ENCODE measurements at regions not wholly inside any gene's neighbourhood (a gene's known extent, or its start where the extent isn't known, plus 50 kb on each side); places are given as distances from the start of the nearest gene placed in this dataset.

DNA sequence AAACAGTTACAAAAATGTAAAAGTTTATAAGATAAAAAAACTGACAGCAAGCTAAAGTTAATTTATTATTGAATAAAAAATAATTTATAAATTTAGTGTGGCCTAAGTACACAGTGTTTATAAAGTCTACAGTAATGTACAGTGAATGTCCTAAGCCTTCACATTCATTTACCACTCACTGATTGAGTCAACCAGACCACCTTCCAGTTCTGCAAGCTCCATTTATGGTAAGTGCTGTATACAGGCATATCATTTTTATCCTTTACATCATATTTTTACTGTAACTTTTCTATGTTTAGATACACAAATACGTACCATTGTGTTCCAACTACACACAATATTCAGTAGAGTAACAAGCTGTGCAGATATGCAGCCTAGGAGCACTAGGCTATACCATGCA lies 184.2 kb upstream of the LRATD1 start:
- peaks cover 0 to 6% of the 10 kb centered on the region in 2 donors for H3K9me3 ChIP-seq (ENCODE audit: control insufficient read depth in 2 of 2, low read length in 2 of 2)
- no peak overlapping the region for H3K4me3 ChIP-seq (ENCODE audit: low read length in 2 of 2)
- H3K4me1 ChIP-seq (ENCODE audit: control insufficient read depth, insufficient read depth, low read length) = no peaks in the 10 kb centered on the region
- H3K27ac ChIP-seq (ENCODE audit: low read length) = no peak overlapping the region
- no peak overlapping the region for H3K9ac ChIP-seq (ENCODE audit: low read length in 2 of 2)
- no peaks in the 10 kb centered on the region for H3K27me3 ChIP-seq (ENCODE audit: control insufficient read depth in 1 of 2, insufficient read depth in 2 of 2, low read length in 2 of 2)
- no peaks in the 10 kb centered on the region for H3K36me3 ChIP-seq (ENCODE audit: control insufficient read depth in 2 of 2, insufficient read depth in 2 of 2, low read length in 2 of 2)

DNA sequence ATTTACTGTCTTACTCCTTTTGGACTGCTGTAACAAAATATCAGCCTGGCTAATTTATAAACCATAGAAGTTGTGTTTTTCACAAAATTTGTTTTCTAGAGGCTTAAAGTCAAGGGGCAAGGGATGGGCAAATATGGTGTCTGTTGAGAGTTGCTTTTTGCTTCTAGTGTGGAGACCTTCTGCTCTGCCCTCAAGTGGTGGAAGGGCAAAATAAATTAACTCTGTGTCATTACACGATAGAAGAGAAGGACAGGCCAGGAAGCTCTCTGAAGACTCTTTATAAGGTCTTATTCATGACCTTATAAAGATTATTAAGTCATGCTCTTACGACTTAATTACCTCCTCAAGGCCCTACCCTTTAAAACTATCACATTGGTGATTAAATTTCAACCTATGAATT lies 181.2 kb upstream of the LRATD1 start:
- Histone ChIP-seq H3K4me3 (ENCODE audit: low read length in 2 of 2) (no peak overlapping the region), H3K27ac (ENCODE audit: low read length) (no peak overlapping the region), H3K27me3 (ENCODE audit: control insufficient read depth in 1 of 2, insufficient read depth in 2 of 2, low read length in 2 of 2) (no peaks in the 10 kb centered on the region), H3K9ac (ENCODE audit: low read length in 2 of 2) (no peak overlapping the region), H3K4me1 (ENCODE audit: control insufficient read depth, insufficient read depth, low read length) (no peaks in the 10 kb centered on the region), H3K36me3 (ENCODE audit: control insufficient read depth in 2 of 2, insufficient read depth in 2 of 2, low read length in 2 of 2) (no peaks in the 10 kb centered on the region), H3K9me3 (ENCODE audit: control insufficient read depth in 2 of 2, low read length in 2 of 2) (peaks cover 2 to 8% of the 10 kb centered on the region in 2 donors)

DNA sequence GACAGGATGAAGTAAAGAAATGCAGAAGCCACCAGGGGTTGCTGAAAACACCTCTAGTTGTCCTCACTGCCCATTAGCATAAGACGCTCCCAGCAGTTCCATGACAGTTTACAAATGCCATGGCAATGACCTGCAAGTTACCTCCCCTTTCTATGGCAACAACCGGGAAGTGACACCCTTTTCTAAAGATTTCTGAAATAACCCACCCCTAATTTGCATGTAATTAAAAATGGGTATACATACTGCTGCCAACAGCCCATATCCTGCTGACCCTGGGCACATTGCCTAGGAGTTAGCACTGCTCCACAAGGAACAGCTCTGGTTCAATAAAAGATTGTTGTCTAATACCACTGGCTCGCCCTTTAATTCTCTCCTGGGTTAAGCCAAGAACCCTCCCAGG lies 178.3 kb upstream of the LRATD1 start:
- Histone ChIP-seq H3K9ac (ENCODE audit: low read length in 2 of 2) (no peak overlapping the region), H3K9me3 (ENCODE audit: control insufficient read depth in 2 of 2, low read length in 2 of 2) (peaks cover 2 to 8% of the 10 kb centered on the region in 2 donors), H3K27ac (ENCODE audit: low read length) (no peak overlapping the region), H3K4me3 (ENCODE audit: low read length in 2 of 2) (no peak overlapping the region), H3K4me1 (ENCODE audit: control insufficient read depth, insufficient read depth, low read length) (no peaks in the 10 kb centered on the region), H3K27me3 (ENCODE audit: control insufficient read depth in 1 of 2, insufficient read depth in 2 of 2, low read length in 2 of 2) (no peaks in the 10 kb centered on the region), H3K36me3 (ENCODE audit: control insufficient read depth in 2 of 2, insufficient read depth in 2 of 2, low read length in 2 of 2) (no peaks in the 10 kb centered on the region)

DNA sequence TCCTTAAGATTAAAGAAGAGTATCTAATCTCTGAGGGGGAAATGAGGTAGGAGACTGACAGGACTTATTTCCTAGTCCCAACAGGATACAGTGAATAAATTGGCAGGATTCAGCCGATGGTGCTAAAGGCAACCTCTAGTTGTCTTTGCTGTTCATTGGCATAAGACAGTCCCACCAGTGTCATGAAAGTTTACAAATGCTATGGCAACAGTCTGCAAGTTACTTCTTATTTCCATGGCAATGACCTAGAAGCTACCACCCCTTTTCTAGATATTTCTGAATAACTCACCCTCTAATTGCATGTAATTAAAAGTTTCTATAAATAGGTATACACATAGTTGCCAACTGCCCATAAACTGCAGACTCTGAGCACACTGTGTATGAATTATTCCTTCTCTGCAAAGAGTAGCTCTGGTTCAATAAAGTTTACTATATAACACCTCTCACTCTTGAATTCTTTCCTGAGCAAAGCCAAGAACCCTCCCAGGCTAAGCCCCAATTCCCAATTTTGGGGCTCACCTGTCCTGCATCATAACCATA lies 172.7 kb upstream of the LRATD1 start:
- Histone ChIP-seq H3K27me3 (ENCODE audit: control insufficient read depth in 1 of 2, insufficient read depth in 2 of 2, low read length in 2 of 2) (no peaks in the 10 kb centered on the region), H3K36me3 (ENCODE audit: control insufficient read depth in 2 of 2, insufficient read depth in 2 of 2, low read length in 2 of 2) (no peaks in the 10 kb centered on the region), H3K9me3 (ENCODE audit: control insufficient read depth in 2 of 2, low read length in 2 of 2) (peaks cover 0 to 6% of the 10 kb centered on the region in 2 donors), H3K9ac (ENCODE audit: low read length in 2 of 2) (no peak overlapping the region), H3K4me3 (ENCODE audit: low read length in 2 of 2) (no peak overlapping the region), H3K27ac (ENCODE audit: low read length) (no peak overlapping the region), H3K4me1 (ENCODE audit: control insufficient read depth, insufficient read depth, low read length) (no peaks in the 10 kb centered on the region)

DNA sequence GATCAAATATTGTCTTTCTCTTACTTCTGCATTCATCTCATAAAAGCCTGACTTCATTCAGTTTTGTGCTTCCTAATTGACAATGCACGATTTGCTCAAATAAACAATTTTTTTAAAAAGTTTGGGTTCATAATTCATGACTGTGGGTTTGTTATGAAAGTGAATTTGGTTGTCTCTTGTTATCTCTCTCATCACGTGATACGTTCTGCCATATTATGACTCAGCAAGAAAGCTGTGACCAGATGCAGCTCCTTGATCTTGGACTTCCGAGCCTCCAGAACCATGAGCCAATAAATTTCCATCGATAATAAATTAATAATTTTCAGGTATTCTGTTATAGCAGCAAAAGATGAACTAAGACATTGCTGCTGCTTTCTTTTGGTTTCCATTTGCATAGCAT lies 156.5 kb upstream of the LRATD1 start:
- H3K4me3 ChIP-seq (ENCODE audit: low read length in 2 of 2) = no peak overlapping the region
- H3K27me3 ChIP-seq (ENCODE audit: control insufficient read depth in 1 of 2, insufficient read depth in 2 of 2, low read length in 2 of 2) = no peaks in the 10 kb centered on the region
- no peak overlapping the region for H3K9ac ChIP-seq (ENCODE audit: low read length in 2 of 2)
- H3K4me1 ChIP-seq (ENCODE audit: control insufficient read depth, insufficient read depth, low read length) = no peaks in the 10 kb centered on the region
- H3K9me3 ChIP-seq (ENCODE audit: control insufficient read depth in 2 of 2, low read length in 2 of 2) = no peaks in the 10 kb centered on the region
- no peaks in the 10 kb centered on the region for H3K36me3 ChIP-seq (ENCODE audit: control insufficient read depth in 2 of 2, insufficient read depth in 2 of 2, low read length in 2 of 2)
- no peak overlapping the region for H3K27ac ChIP-seq (ENCODE audit: low read length)

DNA sequence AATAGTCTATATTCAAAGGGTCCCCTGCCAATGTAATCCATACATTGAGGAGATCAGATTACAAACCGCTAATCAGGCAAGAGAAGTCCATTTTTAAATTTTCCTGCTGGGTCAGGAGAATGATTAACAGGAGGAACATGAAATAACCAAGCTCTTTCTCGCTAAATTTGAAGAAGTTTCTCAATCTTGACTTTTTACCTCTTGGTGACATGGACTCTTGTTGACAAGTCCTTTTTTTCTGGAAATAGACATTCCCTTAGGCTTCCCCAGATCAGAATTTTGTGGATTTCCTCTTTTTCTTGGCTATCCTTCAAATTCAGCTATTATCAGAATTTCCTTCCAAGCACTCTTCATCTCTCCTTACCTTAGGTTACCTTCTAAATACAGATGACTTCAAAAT lies 153.0 kb upstream of the LRATD1 start:
- Histone ChIP-seq H3K9me3 (ENCODE audit: control insufficient read depth in 2 of 2, low read length in 2 of 2) (no peaks in the 10 kb centered on the region), H3K4me1 (ENCODE audit: control insufficient read depth, insufficient read depth, low read length) (no peaks in the 10 kb centered on the region), H3K9ac (ENCODE audit: low read length in 2 of 2) (no peak overlapping the region), H3K27ac (ENCODE audit: low read length) (no peak overlapping the region), H3K36me3 (ENCODE audit: control insufficient read depth in 2 of 2, insufficient read depth in 2 of 2, low read length in 2 of 2) (no peaks in the 10 kb centered on the region), H3K4me3 (ENCODE audit: low read length in 2 of 2) (no peak overlapping the region), H3K27me3 (ENCODE audit: control insufficient read depth in 1 of 2, insufficient read depth in 2 of 2, low read length in 2 of 2) (no peaks in the 10 kb centered on the region)

DNA sequence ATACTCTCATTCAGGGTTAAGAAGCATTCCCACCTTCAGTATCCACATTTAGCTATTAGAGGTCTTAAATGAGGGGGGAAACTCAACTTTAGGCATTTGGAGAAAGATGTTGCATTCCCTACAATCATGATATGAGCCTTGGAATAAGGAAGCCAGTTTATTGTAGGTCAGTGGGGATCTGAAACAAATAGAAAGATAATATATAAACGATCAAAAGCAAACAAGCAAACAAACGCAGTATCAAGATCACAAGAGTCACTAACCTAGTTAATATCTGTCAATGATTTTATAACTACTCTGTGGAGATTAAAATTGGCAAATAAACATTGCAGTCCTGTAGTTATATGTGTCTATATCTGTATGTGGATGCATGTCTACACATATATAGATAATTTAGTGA lies 152.4 kb upstream of the LRATD1 start:
- Histone ChIP-seq H3K4me1 (ENCODE audit: control insufficient read depth, insufficient read depth, low read length) (no peaks in the 10 kb centered on the region), H3K27ac (ENCODE audit: low read length) (no peak overlapping the region), H3K36me3 (ENCODE audit: control insufficient read depth in 2 of 2, insufficient read depth in 2 of 2, low read length in 2 of 2) (no peaks in the 10 kb centered on the region), H3K4me3 (ENCODE audit: low read length in 2 of 2) (no peak overlapping the region), H3K9ac (ENCODE audit: low read length in 2 of 2) (no peak overlapping the region), H3K27me3 (ENCODE audit: control insufficient read depth in 1 of 2, insufficient read depth in 2 of 2, low read length in 2 of 2) (no peaks in the 10 kb centered on the region), H3K9me3 (ENCODE audit: control insufficient read depth in 2 of 2, low read length in 2 of 2) (no peaks in the 10 kb centered on the region)

DNA sequence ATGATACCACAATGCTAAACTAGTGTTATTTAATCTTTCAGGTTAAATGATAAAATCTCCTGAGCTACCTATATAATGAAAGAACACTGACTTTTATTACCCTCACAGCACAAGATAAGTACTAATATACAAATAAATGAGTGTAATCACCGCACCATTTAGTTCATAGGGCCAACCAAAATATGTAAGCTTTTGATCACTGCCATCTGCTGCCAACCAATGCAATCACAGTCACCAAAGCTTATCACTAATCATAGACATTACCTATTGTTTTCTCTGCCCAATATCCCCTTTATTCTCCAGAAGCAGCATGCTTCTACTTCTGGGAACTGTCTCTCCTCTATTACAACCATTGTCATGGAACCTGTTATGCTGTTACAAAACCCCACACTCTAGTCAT lies 151.6 kb upstream of the LRATD1 start:
- H3K4me3 ChIP-seq (ENCODE audit: low read length in 2 of 2) = no peak overlapping the region
- no peak overlapping the region for H3K27ac ChIP-seq (ENCODE audit: low read length)
- no peaks in the 10 kb centered on the region for H3K36me3 ChIP-seq (ENCODE audit: control insufficient read depth in 2 of 2, insufficient read depth in 2 of 2, low read length in 2 of 2)
- H3K9ac ChIP-seq (ENCODE audit: low read length in 2 of 2) = no peak overlapping the region
- H3K9me3 ChIP-seq (ENCODE audit: control insufficient read depth in 2 of 2, low read length in 2 of 2) = no peaks in the 10 kb centered on the region
- no peaks in the 10 kb centered on the region for H3K4me1 ChIP-seq (ENCODE audit: control insufficient read depth, insufficient read depth, low read length)
- no peaks in the 10 kb centered on the region for H3K27me3 ChIP-seq (ENCODE audit: control insufficient read depth in 1 of 2, insufficient read depth in 2 of 2, low read length in 2 of 2)

DNA sequence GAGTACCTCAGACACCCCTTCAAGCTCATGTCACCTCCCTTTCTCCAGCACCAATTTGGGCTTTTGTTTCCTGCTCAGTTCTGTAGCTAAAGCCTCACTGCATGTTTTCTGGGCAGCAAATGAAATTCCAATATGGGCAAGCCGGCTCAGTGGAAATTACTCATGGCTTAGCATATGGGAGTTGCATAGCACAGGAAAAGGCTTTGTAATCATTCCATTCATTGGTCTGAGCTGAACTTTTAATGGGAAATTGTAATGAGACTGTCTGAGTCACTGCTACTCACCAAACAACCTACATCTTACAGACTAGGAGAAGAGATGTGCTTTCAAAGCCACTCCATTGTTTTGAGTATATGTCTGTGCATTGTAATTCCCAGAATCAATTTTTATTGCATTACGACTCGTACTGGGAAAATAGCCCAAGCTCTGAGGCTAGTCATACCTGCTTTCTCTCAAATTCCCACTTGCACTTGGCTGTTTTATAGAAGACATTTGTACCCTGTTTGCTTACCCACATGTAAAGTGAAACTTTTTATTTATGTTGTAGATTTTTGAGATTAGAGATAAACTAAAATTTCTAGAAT lies 139.5 kb upstream of the LRATD1 start:
- Histone ChIP-seq H3K27ac (ENCODE audit: low read length) (no peak overlapping the region), H3K4me1 (ENCODE audit: control insufficient read depth, insufficient read depth, low read length) (no peaks in the 10 kb centered on the region), H3K36me3 (ENCODE audit: control insufficient read depth in 2 of 2, insufficient read depth in 2 of 2, low read length in 2 of 2) (no peaks in the 10 kb centered on the region), H3K9ac (ENCODE audit: low read length in 2 of 2) (no peak overlapping the region), H3K4me3 (ENCODE audit: low read length in 2 of 2) (no peak overlapping the region), H3K9me3 (ENCODE audit: control insufficient read depth in 2 of 2, low read length in 2 of 2) (no peaks in the 10 kb centered on the region), H3K27me3 (ENCODE audit: control insufficient read depth in 1 of 2, insufficient read depth in 2 of 2, low read length in 2 of 2) (no peaks in the 10 kb centered on the region)

DNA sequence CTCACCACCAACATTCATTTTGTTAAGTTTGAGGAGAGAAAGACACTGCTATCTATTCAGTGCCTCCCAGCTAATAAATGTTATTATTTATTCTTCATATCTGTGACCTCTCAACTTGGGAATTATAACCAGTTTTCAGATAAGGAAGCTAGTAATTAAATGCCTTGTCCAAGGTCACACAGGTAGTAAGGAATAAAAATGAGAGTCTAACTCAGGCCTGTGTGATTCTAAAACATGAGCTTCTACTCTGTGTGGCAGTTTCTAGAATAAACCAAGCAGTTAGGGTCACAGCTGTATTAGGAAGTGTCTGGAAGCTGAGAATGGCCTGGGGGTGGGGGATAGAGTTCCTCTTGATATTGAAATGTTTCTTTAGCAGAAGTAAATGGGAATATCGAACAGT lies 137.8 kb upstream of the LRATD1 start:
- Histone ChIP-seq H3K27me3 (ENCODE audit: control insufficient read depth in 1 of 2, insufficient read depth in 2 of 2, low read length in 2 of 2) (no peaks in the 10 kb centered on the region), H3K4me1 (ENCODE audit: control insufficient read depth, insufficient read depth, low read length) (no peaks in the 10 kb centered on the region), H3K4me3 (ENCODE audit: low read length in 2 of 2) (no peak overlapping the region), H3K36me3 (ENCODE audit: control insufficient read depth in 2 of 2, insufficient read depth in 2 of 2, low read length in 2 of 2) (no peaks in the 10 kb centered on the region), H3K27ac (ENCODE audit: low read length) (no peak overlapping the region), H3K9ac (ENCODE audit: low read length in 2 of 2) (no peak overlapping the region), H3K9me3 (ENCODE audit: control insufficient read depth in 2 of 2, low read length in 2 of 2) (no peaks in the 10 kb centered on the region)

DNA sequence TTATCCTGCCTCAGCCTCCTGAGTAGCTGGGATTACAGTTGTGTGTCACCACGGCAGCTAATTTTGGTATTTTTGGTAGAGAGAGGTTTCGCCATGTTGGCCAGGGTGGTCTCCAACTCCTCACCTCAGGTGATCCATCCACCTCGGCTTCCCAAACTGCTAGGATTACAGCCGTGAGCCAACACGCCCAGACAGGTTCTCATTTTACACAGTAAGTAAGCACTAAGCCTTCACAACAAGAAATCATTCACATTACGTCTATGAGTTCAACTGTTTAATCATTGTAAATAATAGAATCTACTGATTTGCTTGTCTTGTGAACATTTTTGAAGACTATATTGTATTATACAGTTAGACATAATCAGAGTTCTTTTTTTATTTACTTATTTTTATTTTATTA lies 131.5 kb upstream of the LRATD1 start:
- Histone ChIP-seq H3K4me1 (ENCODE audit: control insufficient read depth, insufficient read depth, low read length) (no peaks in the 10 kb centered on the region), H3K27ac (ENCODE audit: low read length) (no peak overlapping the region), H3K36me3 (ENCODE audit: control insufficient read depth in 2 of 2, insufficient read depth in 2 of 2, low read length in 2 of 2) (no peaks in the 10 kb centered on the region)

More for the DNA sequence above, 131.5 kb upstream of the LRATD1 start:
- Histone ChIP-seq H3K4me3 (ENCODE audit: low read length in 2 of 2) (no peak overlapping the region), H3K9ac (ENCODE audit: low read length in 2 of 2) (no peak overlapping the region), H3K27me3 (ENCODE audit: control insufficient read depth in 1 of 2, insufficient read depth in 2 of 2, low read length in 2 of 2) (no peaks in the 10 kb centered on the region), H3K9me3 (ENCODE audit: control insufficient read depth in 2 of 2, low read length in 2 of 2) (no peaks in the 10 kb centered on the region)

Data from stomach smooth muscle (tissue), 2 donors.